HepG2 (cell line): ENCODE measurements at regions not wholly inside any gene's neighbourhood (a gene's known extent, or its start where the extent isn't known, plus 50 kb on each side); places are given as distances from the start of the nearest gene placed in this dataset.

Source experiments
- ATF4 ChIP-seq, 2 experiments: fragments of 450-650 bp in 1 of 2; sonication (generic) in 1 of 2; formaldehyde crosslinking; IDR thresholded peaks; 2 replicates each; pipeline versions ENCODE4 v1.5.0 to v1.8.0; 2020 to 2022; ENCODE audit warnings: mild to moderate bottlenecking in 1 of 2, missing genetic modification reagents in 1 of 2
- CEBPB ChIP-seq: IDR thresholded peaks from 2 replicates; pipeline ENCODE4 v1.6.1; 2011; ENCODE audit warnings: low read depth, low read length, improper control_type of control experiment, borderline replicate concordance
- CTCF ChIP-seq: sonication (generic); formaldehyde crosslinking; IDR thresholded peaks from 2 replicates; pipeline ENCODE4 v1.5.0; 2020; ENCODE audit warnings: mild to moderate bottlenecking, missing genetic modification reagents, moderate library complexity
- IRF2 ChIP-seq: IDR thresholded peaks from 2 replicates; pipeline ENCODE4 v1.6.1; 2018; ENCODE audit warnings: missing genetic modification reagents, missing compliant biosample characterization
- SNRNP70 ChIP-seq: fragments of 200-400 bp; formaldehyde crosslinking; IDR thresholded peaks from 2 replicates; pipeline ENCODE4 v1.6.1; 2017; ENCODE audit warnings: mild to moderate bottlenecking, low read depth, low read length, moderate library complexity
- TBP ChIP-seq: sonication (generic); formaldehyde crosslinking; IDR thresholded peaks from 2 replicates; pipeline ENCODE4 v1.5.0; 2020; ENCODE audit warnings: missing genetic modification reagents
- UBTF ChIP-seq: sonication (generic); formaldehyde crosslinking; IDR thresholded peaks from 2 replicates; pipeline ENCODE4 v1.4.0; 2020; ENCODE audit warnings: mild to moderate bottlenecking, missing genetic modification reagents
- ZNF431 ChIP-seq: sonication (generic); formaldehyde crosslinking; IDR thresholded peaks from 2 replicates; pipeline ENCODE4 v1.9.0; 2022; ENCODE audit warnings: missing genetic modification reagents, low read depth, mild to moderate bottlenecking, borderline replicate concordance
- ZSCAN22 ChIP-seq: sonication (generic); formaldehyde crosslinking; IDR thresholded peaks from 2 replicates; pipeline ENCODE4 v1.4.0; 2020; ENCODE audit warnings: mild to moderate bottlenecking, missing genetic modification reagents

- TF ChIP-seq CEBPB (no peak), UBTF (CRISPR knock-in tag) (no peak), ZNF431 (CRISPR knock-in tag) (no peak), IRF2 (CRISPR knock-in tag) (no peak), CTCF (CRISPR knock-in tag) (no peak), ATF4 (CRISPR knock-in tag; IDR thresholded peaks at IDR 0.05) (no peak), SNRNP70 (no peak), ZSCAN22 (no peak), TBP (CRISPR knock-in tag) (no peak)
Measured at GRCh38 chr12:111078731-111079130, 158.4 kb upstream of the MYL2 start.
